SU-DHL-6 (cell line): ENCODE measurements at regions not wholly inside any gene's neighbourhood (a gene's known extent, or its start where the extent isn't known, plus 50 kb on each side); places are given as distances from the start of the nearest gene placed in this dataset.

Experiments used
- H2AFZ ChIP-seq: fragments of 200-600 bp; sonication (generic); 2 replicates; pipeline ENCODE4 v1.6.1; 2014; ENCODE audit warnings: low read depth, mild to moderate bottlenecking, moderate library complexity, mixed read lengths, antibody characterized with exemption, low read length; ENCODE audit not compliant: severe bottlenecking
- H3F3A ChIP-seq: fragments of 200-600 bp; shearing (Covaris generic); 2 replicates; pipeline ENCODE4 v1.6.0; 2016; ENCODE audit warnings: antibody characterized with exemption, mild to moderate bottlenecking; ENCODE audit not compliant: insufficient read depth
- H3K27ac ChIP-seq: fragments of 200-600 bp; sonication (generic); 2 replicates; pipeline ENCODE4 v1.5.1; 2016; ENCODE audit warnings: low read depth, mild to moderate bottlenecking, low read length, moderate library complexity, mixed read lengths
- H3K27me3 ChIP-seq: fragments of 200-600 bp; sonication (generic), shearing (Covaris generic); 2 replicates; pipeline ENCODE4 v1.6.0; 2014; ENCODE audit warnings: mild to moderate bottlenecking, low read length
- H3K36me3 ChIP-seq: fragments of 200-600 bp; sonication (generic); 2 replicates; pipeline ENCODE4 v1.6.1; 2014; ENCODE audit warnings: mild to moderate bottlenecking, low read length, mixed read lengths
- H3K4me2 ChIP-seq: fragments of 300-600, 200-600 bp; shearing (Covaris generic), sonication (generic); 2 replicates; pipeline ENCODE4 v1.6.0; 2014; ENCODE audit warnings: low read length, low read depth, mild to moderate bottlenecking; ENCODE audit not compliant: poor library complexity, severe bottlenecking
- H3K4me3 ChIP-seq: fragments of 200-600 bp; sonication (generic); 2 replicates; pipeline ENCODE4 v1.5.1; 2014; ENCODE audit warnings: antibody characterized with exemption, low read length, mild to moderate bottlenecking, mixed read lengths; ENCODE audit not compliant: insufficient read depth, poor library complexity, severe bottlenecking
- H3K79me2 ChIP-seq: fragments of 200-600 bp; sonication (generic); 2 replicates; pipeline ENCODE4 v1.6.1; 2014; ENCODE audit warnings: mild to moderate bottlenecking, low read length, moderate library complexity; ENCODE audit not compliant: insufficient read depth
- H3K9ac ChIP-seq: fragments of 200-600 bp; sonication (generic); 2 replicates; pipeline ENCODE4 v1.7.0; 2014; ENCODE audit warnings: mild to moderate bottlenecking, low read length
- H3K9me2 ChIP-seq: fragments of 200-600 bp; sonication (generic); replicated peaks from 2 replicates; pipeline ENCODE4 v1.6.1; 2014; ENCODE audit warnings: low read length; ENCODE audit not compliant: insufficient read depth
- H3K9me3 ChIP-seq: fragments of 200-600 bp; sonication (generic); 2 replicates; pipeline ENCODE4 v1.6.1; 2014; ENCODE audit warnings: low read length, mixed read lengths; ENCODE audit not compliant: insufficient read depth
- H4K20me1 ChIP-seq: fragments of 200-600 bp; sonication (generic); 2 replicates; pipeline ENCODE4 v1.6.1; 2014; ENCODE audit warnings: low read depth, mild to moderate bottlenecking, antibody characterized with exemption, low read length, moderate library complexity, mixed read lengths
- EZH2phosphoT487 ChIP-seq: fragments of 200-600 bp; sonication (generic), shearing (Covaris generic); conservative IDR thresholded peaks from 2 replicates; pipeline ENCODE4 v1.6.1; 2018; ENCODE audit warnings: mild to moderate bottlenecking, antibody characterized with exemption, low read length, moderate library complexity, mixed read lengths
- TF ChIP-seq, protein P1 (sequence below): fragments of 200-600 bp; sonication (generic); IDR thresholded peaks from one replicate; pipeline ENCODE4 v1.5.1; 2017; ENCODE audit warnings: antibody characterized with exemption, mild to moderate bottlenecking, low read length, moderate library complexity; ENCODE audit not compliant: insufficient read depth, poor library complexity, severe bottlenecking

DNA sequence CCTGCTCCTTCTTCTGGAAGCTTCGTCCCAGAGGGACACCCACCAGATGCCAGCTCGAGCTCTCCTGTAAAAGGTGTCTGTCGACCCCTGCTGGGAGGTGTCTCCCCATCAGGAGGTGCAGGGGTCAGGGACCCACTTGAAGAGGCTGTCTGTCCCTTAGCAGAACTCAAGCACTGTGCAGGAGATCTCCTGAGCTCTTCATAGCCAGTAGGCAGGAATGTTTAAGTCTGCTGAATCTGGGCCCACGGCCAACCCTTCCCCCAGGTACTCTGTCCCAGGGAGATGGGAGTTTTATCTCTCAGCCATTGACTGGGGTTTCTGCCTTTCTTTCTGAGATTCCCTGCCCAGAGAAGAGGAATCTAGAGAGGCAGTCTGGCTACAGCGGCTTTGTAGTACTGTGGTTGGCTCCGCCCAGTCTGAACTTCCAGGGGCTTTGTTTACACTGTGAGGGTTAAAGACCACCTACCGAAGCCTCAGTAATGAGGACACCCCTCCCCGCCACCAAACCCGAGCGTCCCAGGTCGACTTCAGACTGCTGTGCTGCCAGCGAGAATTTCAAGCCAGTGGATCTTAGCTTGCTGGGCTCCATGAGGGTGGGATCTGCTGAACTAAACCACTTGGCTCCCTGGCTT, 1383.0 kb upstream of the TENM3 start:
- H3K27ac ChIP-seq, result no peak overlapping the region
- TF ChIP-seq, protein P1, sequence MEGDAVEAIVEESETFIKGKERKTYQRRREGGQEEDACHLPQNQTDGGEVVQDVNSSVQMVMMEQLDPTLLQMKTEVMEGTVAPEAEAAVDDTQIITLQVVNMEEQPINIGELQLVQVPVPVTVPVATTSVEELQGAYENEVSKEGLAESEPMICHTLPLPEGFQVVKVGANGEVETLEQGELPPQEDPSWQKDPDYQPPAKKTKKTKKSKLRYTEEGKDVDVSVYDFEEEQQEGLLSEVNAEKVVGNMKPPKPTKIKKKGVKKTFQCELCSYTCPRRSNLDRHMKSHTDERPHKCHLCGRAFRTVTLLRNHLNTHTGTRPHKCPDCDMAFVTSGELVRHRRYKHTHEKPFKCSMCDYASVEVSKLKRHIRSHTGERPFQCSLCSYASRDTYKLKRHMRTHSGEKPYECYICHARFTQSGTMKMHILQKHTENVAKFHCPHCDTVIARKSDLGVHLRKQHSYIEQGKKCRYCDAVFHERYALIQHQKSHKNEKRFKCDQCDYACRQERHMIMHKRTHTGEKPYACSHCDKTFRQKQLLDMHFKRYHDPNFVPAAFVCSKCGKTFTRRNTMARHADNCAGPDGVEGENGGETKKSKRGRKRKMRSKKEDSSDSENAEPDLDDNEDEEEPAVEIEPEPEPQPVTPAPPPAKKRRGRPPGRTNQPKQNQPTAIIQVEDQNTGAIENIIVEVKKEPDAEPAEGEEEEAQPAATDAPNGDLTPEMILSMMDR, result no peak
- TF ChIP-seq EZH2phosphoT487, result no peak
- no peak overlapping the region for H3K9ac ChIP-seq
- no peaks in the 10 kb centered on the region for H3K36me3 ChIP-seq
- no peak overlapping the region for H3K4me2 ChIP-seq
- no peaks in the 10 kb centered on the region for H3K27me3 ChIP-seq
- H4K20me1 ChIP-seq, result no peaks in the 10 kb centered on the region
- H3F3A ChIP-seq, result no peaks in the 10 kb centered on the region
- no peak overlapping the region for H2AFZ ChIP-seq
- H3K9me3 ChIP-seq, result no peaks in the 10 kb centered on the region
- H3K4me3 ChIP-seq, result no peak overlapping the region
- H3K9me2 ChIP-seq, result no peaks in the 10 kb centered on the region
- H3K79me2 ChIP-seq, result no peaks in the 10 kb centered on the region

DNA sequence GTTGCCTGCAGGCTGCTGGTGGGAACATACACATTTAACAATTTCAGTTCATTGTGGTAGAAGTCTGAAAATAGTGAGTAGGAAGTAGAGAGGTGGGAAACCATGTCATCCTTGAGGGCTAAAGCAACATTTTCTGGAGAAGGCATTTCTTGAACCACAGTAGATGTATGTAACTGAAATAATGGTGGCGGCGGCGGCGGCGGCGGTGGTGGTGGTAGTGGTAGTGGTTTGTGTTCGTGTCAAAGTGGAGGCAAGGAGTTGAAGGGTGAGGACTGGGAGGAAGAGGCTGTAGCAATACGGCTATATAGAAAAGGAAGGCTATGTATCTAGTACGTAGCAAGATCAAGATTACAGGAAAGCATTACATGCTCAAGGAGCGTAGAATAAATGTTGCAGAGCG, 1381.6 kb upstream of the TENM3 start:
- TF ChIP-seq EZH2phosphoT487, result no peak
- TF ChIP-seq, protein P1, result no peak
- Histone ChIP-seq H3K4me3 (no peak overlapping the region), H3K9me2 (no peaks in the 10 kb centered on the region), H3K27me3 (no peaks in the 10 kb centered on the region), H3K4me2 (no peak overlapping the region), H3K79me2 (no peaks in the 10 kb centered on the region), H4K20me1 (no peaks in the 10 kb centered on the region), H3K36me3 (no peaks in the 10 kb centered on the region), H3K9ac (no peak overlapping the region), H2AFZ (no peak overlapping the region), H3K27ac (no peak overlapping the region), H3F3A (no peaks in the 10 kb centered on the region), H3K9me3 (peaks cover 4% of the 10 kb centered on the region; the same call in 1 of the 2 replicates)

DNA sequence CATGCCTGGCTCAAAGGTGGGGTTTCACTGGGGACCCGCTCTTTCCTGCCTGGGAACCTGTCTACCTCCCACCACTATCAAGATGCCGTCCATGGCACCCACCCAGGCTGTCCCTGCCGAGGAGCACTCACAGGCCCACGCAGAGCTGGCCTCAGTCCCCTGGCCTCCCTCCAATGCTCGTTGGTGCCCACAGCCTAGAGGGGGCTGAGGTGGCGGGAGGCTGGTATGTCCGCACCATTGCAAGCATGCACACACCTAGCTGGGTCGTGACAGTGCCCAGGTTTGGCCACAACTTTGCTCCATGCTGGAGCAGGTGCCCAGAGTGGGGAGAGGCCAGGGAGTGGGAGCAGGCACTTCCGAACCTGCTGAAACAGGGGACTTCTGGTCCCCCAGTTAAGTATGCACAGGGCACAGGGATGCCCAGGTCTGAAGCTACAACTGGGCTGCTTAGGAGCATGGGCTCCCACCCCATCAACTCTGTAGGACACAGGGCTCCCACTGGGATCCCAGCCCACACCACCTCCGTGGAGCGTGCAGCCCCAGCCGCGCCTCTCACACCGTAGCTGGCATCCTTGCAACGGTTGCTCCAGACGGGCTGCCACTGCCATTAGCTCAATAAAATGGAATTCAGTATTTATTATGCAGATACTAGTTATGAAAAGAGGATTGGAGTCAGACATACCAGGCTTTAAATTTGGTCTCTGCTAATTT, 1376.1 kb upstream of the TENM3 start:
- no peak overlapping the region for H3K4me3 ChIP-seq
- H3K9ac ChIP-seq, result no peak overlapping the region
- H2AFZ ChIP-seq, result no peak overlapping the region
- H3K27ac ChIP-seq, result no peak overlapping the region
- H3K27me3 ChIP-seq, result no peaks in the 10 kb centered on the region
- no peak overlapping the region for H3K4me2 ChIP-seq
- no peaks in the 10 kb centered on the region for H3K79me2 ChIP-seq
- H3K9me3 ChIP-seq, result peaks cover 4% of the 10 kb centered on the region; the same call in 1 of the 2 replicates
- no peak for TF ChIP-seq EZH2phosphoT487
- TF ChIP-seq, protein P1, result no peak
- H3K36me3 ChIP-seq, result no peaks in the 10 kb centered on the region
- H3K9me2 ChIP-seq, result no peaks in the 10 kb centered on the region
- no peaks in the 10 kb centered on the region for H3F3A ChIP-seq
- H4K20me1 ChIP-seq, result no peaks in the 10 kb centered on the region
